HUES48 (cell line): ENCODE measurements at regions not wholly inside any gene's neighbourhood (a gene's known extent, or its start where the extent isn't known, plus 50 kb on each side); places are given as distances from the start of the nearest gene placed in this dataset.

Source experiments
- H3K27ac ChIP-seq: one replicate; pipeline ENCODE4 v1.7.0; 2013; ENCODE audit warnings: low read depth, low read length, inconsistent platforms
- H3K27me3 ChIP-seq: 2 replicates; pipeline ENCODE4 v1.6.1; 2013; ENCODE audit warnings: mild to moderate bottlenecking, low read length; ENCODE audit not compliant: control insufficient read depth, insufficient read depth
- H3K36me3 ChIP-seq: 2 replicates; pipeline ENCODE4 v1.6.1; 2013; ENCODE audit warnings: low read length; ENCODE audit not compliant: control insufficient read depth, insufficient read depth
- H3K4me1 ChIP-seq: 2 replicates; pipeline ENCODE4 v1.6.1; 2013; ENCODE audit warnings: mild to moderate bottlenecking, low read length; ENCODE audit not compliant: control insufficient read depth, insufficient read depth
- H3K4me3 ChIP-seq: 2 replicates; pipeline ENCODE4 v1.5.1; 2013; ENCODE audit warnings: mild to moderate bottlenecking, low read depth, low read length
- H3K9ac ChIP-seq: 2 replicates; pipeline ENCODE4 v1.6.1; 2013; ENCODE audit warnings: mild to moderate bottlenecking, low read depth, low read length, moderate library complexity
- H3K9me3 ChIP-seq: 2 replicates; pipeline ENCODE4 v1.6.1; 2013; ENCODE audit warnings: low read length; ENCODE audit not compliant: control insufficient read depth, insufficient read depth

GRCh38 chr3:25895443-25895842 lies 105.6 kb downstream of the OXSM start:
- H3K9ac ChIP-seq = no peak overlapping the region
- no peak overlapping the region for H3K27ac ChIP-seq
- peaks cover 8% of the 10 kb centered on the region; the same call in 1 of the 2 replicates for H3K4me1 ChIP-seq
- no peak overlapping the region for H3K4me3 ChIP-seq
- H3K36me3 ChIP-seq = no peaks in the 10 kb centered on the region
- H3K9me3 ChIP-seq = no peaks in the 10 kb centered on the region
- H3K27me3 ChIP-seq = no peaks in the 10 kb centered on the region

- Histone ChIP-seq H3K4me1 (peaks cover 8% of the 10 kb centered on the region; the same call in 1 of the 2 replicates), H3K36me3 (no peaks in the 10 kb centered on the region), H3K4me3 (no peak overlapping the region), H3K27ac (no peak overlapping the region), H3K27me3 (no peaks in the 10 kb centered on the region), H3K9ac (no peak overlapping the region), H3K9me3 (no peaks in the 10 kb centered on the region)
Observed at GRCh38 chr3:25897019-25897418, 107.1 kb downstream of the OXSM start.

- Histone ChIP-seq H3K4me1 (peaks cover 18% of the 10 kb centered on the region), H3K27ac (no peak overlapping the region), H3K36me3 (no peaks in the 10 kb centered on the region)
Observed at GRCh38 chr3:25899352-25900101, 109.6 kb downstream of the OXSM start.

GRCh38 chr3:25900161-25900560 lies 110.3 kb downstream of the OXSM start:
- no peak overlapping the region for H3K27ac ChIP-seq
- H3K9ac ChIP-seq = no peak overlapping the region
- no peaks in the 10 kb centered on the region for H3K36me3 ChIP-seq
- H3K9me3 ChIP-seq = no peaks in the 10 kb centered on the region
- no peak overlapping the region for H3K4me3 ChIP-seq
- H3K4me1 ChIP-seq = peaks cover 22% of the 10 kb centered on the region
- no peaks in the 10 kb centered on the region for H3K27me3 ChIP-seq

More at GRCh38 chr3:25899352-25900101, 109.6 kb downstream of the OXSM start:
- Histone ChIP-seq H3K9ac (no peak overlapping the region), H3K27me3 (no peaks in the 10 kb centered on the region), H3K9me3 (no peaks in the 10 kb centered on the region), H3K4me3 (no peak overlapping the region)

DNA sequence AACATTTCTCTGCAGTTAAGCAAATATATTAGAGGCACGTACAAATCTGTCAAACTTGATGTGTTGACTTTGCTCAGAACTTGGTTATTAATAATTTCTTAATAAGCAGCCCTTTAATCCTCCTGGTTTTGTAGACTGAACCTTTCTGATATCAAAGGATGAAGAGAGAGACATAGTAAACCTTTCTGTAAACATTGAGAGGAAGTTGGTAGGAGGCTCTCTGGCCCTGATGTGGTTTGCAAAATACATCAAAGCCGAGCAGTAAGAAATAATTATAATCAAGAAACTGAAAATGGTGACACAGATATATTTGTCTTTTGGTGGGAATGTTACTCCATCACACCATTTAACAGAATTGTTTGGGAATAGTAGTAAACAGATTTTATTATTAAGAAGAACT lies 111.9 kb downstream of the OXSM start:
- H3K9ac ChIP-seq = no peak overlapping the region
- no peaks in the 10 kb centered on the region for H3K27me3 ChIP-seq
- H3K4me1 ChIP-seq = peaks cover 36% of the 10 kb centered on the region
- H3K36me3 ChIP-seq = no peaks in the 10 kb centered on the region
- H3K27ac ChIP-seq = no peak overlapping the region
- H3K4me3 ChIP-seq = no peak overlapping the region
- H3K9me3 ChIP-seq = no peaks in the 10 kb centered on the region

DNA sequence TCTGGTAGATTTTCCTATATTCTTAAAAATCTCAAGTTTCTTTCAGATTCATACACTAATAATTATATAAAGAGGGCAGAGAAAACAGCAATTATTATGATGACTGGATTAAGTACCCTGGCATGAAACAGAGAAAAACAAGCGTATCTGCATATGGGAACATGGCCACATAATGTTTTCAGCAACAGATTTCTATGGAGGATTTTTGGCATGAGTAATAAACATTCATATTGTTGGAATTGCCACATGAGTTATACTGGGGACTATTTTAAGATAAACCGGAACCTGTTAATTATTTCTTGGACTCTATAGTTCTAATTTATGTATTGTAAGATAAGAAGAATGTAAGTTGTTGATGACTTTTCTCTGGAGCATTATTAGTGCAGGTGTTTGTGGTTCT lies 112.7 kb downstream of the OXSM start:
- Histone ChIP-seq H3K27me3 (no peaks in the 10 kb centered on the region), H3K9ac (no peak overlapping the region), H3K4me1 (peaks cover 36% of the 10 kb centered on the region), H3K36me3 (no peaks in the 10 kb centered on the region), H3K27ac (no peak overlapping the region), H3K9me3 (no peaks in the 10 kb centered on the region), H3K4me3 (no peak overlapping the region)

DNA sequence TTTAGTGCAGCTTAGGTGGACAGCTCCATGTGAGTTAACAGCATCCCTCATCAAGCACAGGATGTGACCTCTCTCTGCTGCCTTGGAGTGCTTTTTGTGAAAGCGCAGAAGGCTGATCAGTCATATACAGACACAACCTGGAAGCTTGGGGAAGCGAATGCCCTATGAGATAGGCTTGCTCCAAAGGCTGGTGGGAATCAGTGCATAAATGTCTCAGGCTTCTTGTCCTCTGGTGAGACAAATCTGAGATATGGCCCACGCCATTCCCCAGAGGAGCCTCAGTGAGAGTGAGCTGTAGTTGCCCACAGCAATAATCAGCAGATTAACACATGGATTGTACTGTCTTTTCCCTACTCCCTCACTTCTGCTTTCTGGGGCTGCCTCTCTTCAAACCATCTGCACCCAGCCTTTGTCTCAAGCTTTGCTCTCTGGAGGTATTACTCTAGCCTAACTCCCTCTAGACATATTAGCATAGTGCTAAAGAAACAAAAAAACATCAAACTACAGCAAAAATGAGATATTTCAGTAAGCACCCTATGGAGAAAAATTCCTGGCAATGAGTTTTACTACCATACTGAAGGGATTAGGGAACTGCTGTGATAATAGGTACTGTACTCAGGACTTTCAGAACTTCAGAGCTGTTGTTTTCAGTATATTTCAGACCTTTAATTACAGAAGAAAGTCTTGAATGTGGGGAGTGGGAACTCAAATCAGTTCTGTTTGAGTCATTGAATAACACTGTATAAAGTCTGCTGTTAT lies 113.7 kb downstream of the OXSM start:
- H3K27me3 ChIP-seq = no peaks in the 10 kb centered on the region
- no peak overlapping the region for H3K9ac ChIP-seq
- no peak overlapping the region for H3K27ac ChIP-seq
- peaks cover 36% of the 10 kb centered on the region for H3K4me1 ChIP-seq
- no peaks in the 10 kb centered on the region for H3K36me3 ChIP-seq
- no peak overlapping the region for H3K4me3 ChIP-seq
- H3K9me3 ChIP-seq = no peaks in the 10 kb centered on the region

GRCh38 chr3:25904206-25904605 lies 114.3 kb downstream of the OXSM start:
- H3K9me3 ChIP-seq = no peaks in the 10 kb centered on the region
- H3K4me3 ChIP-seq = no peak overlapping the region
- H3K36me3 ChIP-seq = no peaks in the 10 kb centered on the region
- H3K27me3 ChIP-seq = no peaks in the 10 kb centered on the region
- H3K4me1 ChIP-seq = peaks cover 36% of the 10 kb centered on the region
- no peak overlapping the region for H3K9ac ChIP-seq
- H3K27ac ChIP-seq = no peak overlapping the region

GRCh38 chr3:25906132-25906906 lies 116.4 kb downstream of the OXSM start:
- no peak overlapping the region for H3K9ac ChIP-seq
- H3K36me3 ChIP-seq = no peaks in the 10 kb centered on the region
- H3K4me3 ChIP-seq = no peak overlapping the region
- H3K27me3 ChIP-seq = no peaks in the 10 kb centered on the region
- H3K4me1 ChIP-seq = peaks cover 31% of the 10 kb centered on the region
- H3K9me3 ChIP-seq = no peaks in the 10 kb centered on the region
- no peak overlapping the region for H3K27ac ChIP-seq

- Histone ChIP-seq H3K36me3 (no peaks in the 10 kb centered on the region), H3K4me1 (peaks cover 31% of the 10 kb centered on the region), H3K27ac (no peak overlapping the region)
Observed at GRCh38 chr3:25907081-25907480, 117.2 kb downstream of the OXSM start.

GRCh38 chr3:25910105-25910504 lies 120.2 kb downstream of the OXSM start:
- Histone ChIP-seq H3K4me3 (no peak overlapping the region), H3K36me3 (no peaks in the 10 kb centered on the region), H3K9ac (no peak overlapping the region), H3K9me3 (no peaks in the 10 kb centered on the region), H3K27me3 (no peaks in the 10 kb centered on the region), H3K27ac (no peak overlapping the region), H3K4me1 (peaks cover 17% of the 10 kb centered on the region)

More at GRCh38 chr3:25907081-25907480, 117.2 kb downstream of the OXSM start:
- Histone ChIP-seq H3K27me3 (no peaks in the 10 kb centered on the region), H3K9ac (no peak overlapping the region), H3K4me3 (no peak overlapping the region), H3K9me3 (no peaks in the 10 kb centered on the region)
